HCT116 (cell line): ENCODE measurements at regions not wholly inside any gene's neighbourhood (a gene's known extent, or its start where the extent isn't known, plus 50 kb on each side); places are given as distances from the start of the nearest gene placed in this dataset.

Experiments
- ATAC-seq: fragments of 200-7000 bp; cut with Tn5 transposase; 2 replicates; pipeline ENCODE4 v1.9.1; 2020; ENCODE audit warnings: mild to moderate bottlenecking, moderate library complexity
- BruUV-seq: library from RNA; stranded (reverse); fragments of 400-500 nt; replicated peaks from 2 replicates; lab custom pipeline; 2021; lab: Mats Ljungman, UMichigan
- CTCF ChIA-PET: fragments of 300-600 bp; sonication (Branson Sonifier 250); formaldehyde crosslinking; loops from one replicate; lab custom pipeline; 2021; ENCODE audit warnings: antibody characterized with exemption; lab: Charles Lee
- POLR2A ChIA-PET: fragments of 300-600, 350-600 bp; sonication (Branson Sonifier 250); formaldehyde crosslinking; loops from one replicate; lab custom pipeline; 2021; ENCODE audit warnings: antibody characterized with exemption; lab: Charles Lee
- RAD21 ChIA-PET, 2 experiments: fragments of 300-600 bp; sonication (Branson Sonifier 250); formaldehyde crosslinking; loops; one replicate each; lab custom pipeline; 2023; ENCODE audit warnings: low total read pairs in 2 of 2; ENCODE audit not compliant: uncharacterized antibody in 2 of 2, unreplicated experiment in 2 of 2, low non-redundant PET in 1 of 2; lab: Charles Lee
- DNase-seq: peaks from one replicate; pipeline ENCODE4 v3.0.0-alpha.2; 2010; ENCODE audit warnings: low read depth, low spot score
- H2AFZ ChIP-seq: fragments of 200-600 bp; shearing (Covaris generic), sonication (generic); 2 replicates; pipeline ENCODE4 v1.6.1; 2017; ENCODE audit warnings: low read depth, mixed run types, mixed read lengths, antibody characterized with exemption, low read length; ENCODE audit not compliant: poor library complexity, severe bottlenecking
- H3K27ac ChIP-seq: 2 replicates; pipeline ENCODE4 v1.5.1; 2012; ENCODE audit warnings: low read depth, low read length
- H3K27me3 ChIP-seq: fragments of 200-600 bp; sonication (generic); 2 replicates; pipeline ENCODE4 v1.6.1; 2016; ENCODE audit warnings: mixed run types, low read length, mixed read lengths; ENCODE audit not compliant: insufficient read depth
- H3K36me3 ChIP-seq, 2 experiments: fragments of 200-500 bp in 1 of 2; fragments of 200-600 bp in 1 of 2; sonication (Bioruptor generic) in 1 of 2; sonication (generic) in 1 of 2; 2 replicates each; pipeline versions ENCODE4 v1.5.1 to v1.6.1; 2014 to 2016; ENCODE audit warnings: low read length in 2 of 2, inconsistent platforms in 1 of 2, mixed read lengths in 1 of 2, mixed run types in 1 of 2; ENCODE audit not compliant: insufficient read depth in 2 of 2, control insufficient read depth in 1 of 2
- H3K4me1 ChIP-seq, 2 experiments: fragments of 200-600 bp in 1 of 2; sonication (generic) in 1 of 2; 2 replicates each; pipeline versions ENCODE4 v1.5.1 to v1.6.1; 2012 to 2017; ENCODE audit warnings: low read length in 2 of 2, inconsistent platforms in 1 of 2, mild to moderate bottlenecking in 1 of 2, mixed read lengths in 1 of 2, mixed run types in 1 of 2, moderate library complexity in 1 of 2; ENCODE audit not compliant: insufficient read depth in 2 of 2, control insufficient read depth in 1 of 2
- H3K4me2 ChIP-seq: fragments of 200-600 bp; sonication (generic); 2 replicates; pipeline ENCODE4 v1.6.1; 2017; ENCODE audit warnings: mixed run types, low read length, mixed read lengths
- H3K4me3 ChIP-seq, 2 experiments: fragments of 200-600 bp in 1 of 2; sonication (generic) in 1 of 2; replicated peaks in 1 of 2; 2 replicates each; pipeline ENCODE4 v1.5.1; 2011 to 2016; ENCODE audit warnings: low read length in 2 of 2, control low read depth in 1 of 2, low read depth in 1 of 2, mild to moderate bottlenecking in 1 of 2, mixed read lengths in 1 of 2, mixed run types in 1 of 2
- H3K79me2 ChIP-seq: fragments of 200-600 bp; sonication (generic); 2 replicates; pipeline ENCODE4 v1.6.1; 2017; ENCODE audit warnings: mild to moderate bottlenecking, mixed run types, low read length, moderate library complexity, mixed read lengths; ENCODE audit not compliant: insufficient read depth
- H3K9ac ChIP-seq: fragments of 200-600 bp; sonication (generic); 2 replicates; pipeline ENCODE4 v1.6.1; 2016; ENCODE audit warnings: low read length, mixed read lengths
- H3K9me2 ChIP-seq: fragments of 200-600 bp; sonication (generic), shearing (Covaris generic); 2 replicates; pipeline ENCODE4 v1.6.1; 2017; ENCODE audit warnings: mixed run types, mild to moderate bottlenecking, moderate library complexity; ENCODE audit not compliant: insufficient read depth
- H3K9me3 ChIP-seq, 2 experiments: fragments of 200-500 bp in 1 of 2; fragments of 200-600 bp in 1 of 2; sonication (Bioruptor generic) in 1 of 2; sonication (generic) in 1 of 2; 2 replicates each; pipeline ENCODE4 v1.6.1; 2014 to 2017; ENCODE audit warnings: low read length in 2 of 2, mixed read lengths in 2 of 2, inconsistent platforms in 1 of 2, low read depth in 1 of 2, mild to moderate bottlenecking in 1 of 2, mixed run types in 1 of 2, moderate library complexity in 1 of 2; ENCODE audit not compliant: control insufficient read depth in 1 of 2, insufficient read depth in 1 of 2
- H4K20me1 ChIP-seq: fragments of 200-600 bp; sonication (generic), shearing (Covaris generic); 2 replicates; pipeline ENCODE4 v1.6.1; 2017; ENCODE audit warnings: mixed run types, mild to moderate bottlenecking, moderate library complexity; ENCODE audit not compliant: insufficient read depth
- CTCF ChIP-seq, 3 experiments: fragments of 200-600 bp in 1 of 3; sonication (generic) in 1 of 3; IDR thresholded peaks in 2 of 3; conservative IDR thresholded peaks in 1 of 3; 2 replicates each; pipeline ENCODE4 v1.5.1; 2012 to 2017; ENCODE audit warnings: low read depth in 2 of 3, low read length in 2 of 3, antibody characterized with exemption in 1 of 3, borderline replicate concordance in 1 of 3, control low read depth in 1 of 3, mild to moderate bottlenecking in 1 of 3, mixed read lengths in 1 of 3, mixed run types in 1 of 3, moderate library complexity in 1 of 3; ENCODE audit not compliant: insufficient read depth in 1 of 3
- EGR1 ChIP-seq: IDR thresholded peaks from 2 replicates; pipeline ENCODE4 v1.6.1; 2012; ENCODE audit warnings: low read depth
- ELF1 ChIP-seq: IDR thresholded peaks from 2 replicates; pipeline ENCODE4 v1.6.1; 2012; ENCODE audit warnings: low read depth, borderline replicate concordance
- POLR2AphosphoS5 ChIP-seq: IDR thresholded peaks from 2 replicates; pipeline ENCODE4 v1.6.1; 2011; ENCODE audit warnings: mild to moderate bottlenecking, low read depth, low read length, moderate library complexity
- REST ChIP-seq: IDR thresholded peaks from 2 replicates; pipeline ENCODE4 v1.6.1; 2012; ENCODE audit warnings: low read depth
- intact Hi-C: fragments of 100-400 bp; cut with micrococcal nuclease; formaldehyde crosslinking; loops from 2 replicates; pipeline ENCODE4 v1.10.0; 2022

- intact Hi-C loops, result no loop called here
- CTCF ChIA-PET, result interaction anchor here (0.6 kb wide), 1 partner anchor 67 kb away, joined by 3 read pairs; no protein-coding TSS in a partner anchor
- H3K27me3 ChIP-seq, result no peaks in the 10 kb centered on the region
- ATAC-seq, result no peak
- H3K9ac ChIP-seq, result no peak overlapping the region
- no peaks in the 10 kb centered on the region for H3K79me2 ChIP-seq
- H3K27ac ChIP-seq, result no peak overlapping the region
- H3K4me2 ChIP-seq, result no peak overlapping the region
- no peak overlapping the region for H2AFZ ChIP-seq
- no peaks in the 10 kb centered on the region for H3K9me3 ChIP-seq
- no peak for TF ChIP-seq POLR2AphosphoS5
- no peak for TF ChIP-seq REST
- no peak for TF ChIP-seq EGR1
- TF ChIP-seq CTCF (IDR thresholded peaks at IDR 0.05 in 2 of 3, conservative IDR thresholded peaks at IDR 0.05 in 1 of 3; ENCODE audit: borderline replicate concordance in 1 of 3, insufficient read depth in 1 of 3, low read depth in 2 of 3, low read length in 2 of 3), result no peak
- no peak for TF ChIP-seq ELF1
- TF ChIP-seq, all 23 proteins: peak for 0
- Histone ChIP-seq H3K4me1 (no peaks in the 10 kb centered on the region), H3K9me2 (no peaks in the 10 kb centered on the region), H3K4me3 (no peak overlapping the region), H4K20me1 (no peaks in the 10 kb centered on the region), H3K36me3 (no peaks in the 10 kb centered on the region)
- BruUV-seq, result no TSS peak
- ChIA-PET POLR2A (no interaction called here), RAD21 (no interaction called here)
- DNase-seq, result no peak
Measured at GRCh38 chr21:35332841-35333426, 283.8 kb upstream of the RUNX1 start.
